Smooth muscle cell (in vitro differentiated cells): ENCODE measurements at regions not wholly inside any gene's neighbourhood (a gene's known extent, or its start where the extent isn't known, plus 50 kb on each side); places are given as distances from the start of the nearest gene placed in this dataset.

Experiments
- DNase-seq: peaks from one replicate; lab custom pipeline; 2025; ENCODE audit not compliant: unreplicated experiment; lab: John Stamatoyannopoulos, UW
- H2AFZ ChIP-seq: fragments of 200-600 bp; sonication (generic); 2 replicates; pipeline ENCODE4 v1.6.0; 2016; ENCODE audit warnings: antibody characterized with exemption, low read depth, mild to moderate bottlenecking
- H3F3A ChIP-seq: fragments of 200-600 bp; sonication (generic); 2 replicates; pipeline ENCODE4 v1.6.0; 2017; ENCODE audit warnings: antibody characterized with exemption, low read depth
- H3K27ac ChIP-seq: fragments of 200-600 bp; sonication (generic); 2 replicates; pipeline ENCODE4 v1.5.1; 2016; ENCODE audit warnings: low read depth, mild to moderate bottlenecking
- H3K27me3 ChIP-seq: fragments of 200-600 bp; sonication (generic); 2 replicates; pipeline ENCODE4 v1.6.1; 2016; ENCODE audit warnings: low read depth, mild to moderate bottlenecking
- H3K36me3 ChIP-seq: fragments of 200-600 bp; sonication (generic); 2 replicates; pipeline ENCODE4 v1.5.1; 2016; ENCODE audit warnings: low read depth
- H3K4me1 ChIP-seq: fragments of 200-600 bp; sonication (generic); 2 replicates; pipeline ENCODE4 v1.5.1; 2016; ENCODE audit warnings: low read depth
- H3K4me2 ChIP-seq: fragments of 200-600 bp; sonication (generic); 2 replicates; pipeline ENCODE4 v1.6.0; 2016; ENCODE audit warnings: mild to moderate bottlenecking
- H3K4me3 ChIP-seq: fragments of 200-600 bp; sonication (generic); 2 replicates; pipeline ENCODE4 v1.5.1; 2016; ENCODE audit warnings: mild to moderate bottlenecking
- H3K79me2 ChIP-seq: fragments of 200-600 bp; sonication (generic); 2 replicates; pipeline ENCODE4 v1.6.0; 2016; ENCODE audit warnings: low read depth, mild to moderate bottlenecking
- H3K9ac ChIP-seq: fragments of 200-600 bp; sonication (generic); 2 replicates; pipeline ENCODE4 v1.6.0; 2016; ENCODE audit warnings: low read depth
- H3K9me3 ChIP-seq: fragments of 200-600 bp; sonication (generic); replicated peaks from 2 replicates; pipeline ENCODE4 v1.5.1; 2016; ENCODE audit warnings: low read depth
- H4K20me1 ChIP-seq: fragments of 200-600 bp; sonication (generic); 2 replicates; pipeline ENCODE4 v1.6.0; 2016; ENCODE audit warnings: low read depth
- CTCF ChIP-seq: fragments of 200-600 bp; sonication (generic); IDR thresholded peaks from 2 replicates; pipeline ENCODE4 v1.5.1; 2017; ENCODE audit warnings: borderline replicate concordance, mild to moderate bottlenecking, antibody characterized with exemption; ENCODE audit not compliant: insufficient read depth, poor library complexity, severe bottlenecking
- WGBS: methylation state at CpG from one replicate; pipeline ENCODE4 v1.1.7; 2016; ENCODE audit warnings: low lambda C conversion rate; 5-methylcytosine and 5-hydroxymethylcytosine counted together

GRCh38 chr13:88294368-88294767 is 623.2 kb downstream of the SLITRK5 start:
- no peaks in the 10 kb centered on the region for H3K79me2 ChIP-seq
- no peak overlapping the region for H3K27ac ChIP-seq
- no peak overlapping the region for H3K4me2 ChIP-seq
- DNase-seq, result no peak
- H3K4me1 ChIP-seq, result no peaks in the 10 kb centered on the region
- no peak overlapping the region for H3K4me3 ChIP-seq
- TF ChIP-seq CTCF, result no peak
- H3K27me3 ChIP-seq, result no peaks in the 10 kb centered on the region
- H4K20me1 ChIP-seq, result no peaks in the 10 kb centered on the region
- H3F3A ChIP-seq, result no peaks in the 10 kb centered on the region
- no peaks in the 10 kb centered on the region for H3K9me3 ChIP-seq
- H3K36me3 ChIP-seq, result no peaks in the 10 kb centered on the region
- no peak overlapping the region for H2AFZ ChIP-seq
- no peak overlapping the region for H3K9ac ChIP-seq
- 89% methylated on average over 4 of the region's 4 CpGs for WGBS

- no peak for DNase-seq
- no peaks in the 10 kb centered on the region for H3K36me3 ChIP-seq
- no peaks in the 10 kb centered on the region for H4K20me1 ChIP-seq
- no peak overlapping the region for H2AFZ ChIP-seq
- no peak overlapping the region for H3K27ac ChIP-seq
- no peak overlapping the region for H3K9ac ChIP-seq
- no peak for TF ChIP-seq CTCF
- H3F3A ChIP-seq, result no peaks in the 10 kb centered on the region
- H3K9me3 ChIP-seq, result no peaks in the 10 kb centered on the region
- no peak overlapping the region for H3K4me3 ChIP-seq
- no peaks in the 10 kb centered on the region for H3K79me2 ChIP-seq
- H3K4me1 ChIP-seq, result no peaks in the 10 kb centered on the region
- H3K27me3 ChIP-seq, result no peaks in the 10 kb centered on the region
- H3K4me2 ChIP-seq, result no peak overlapping the region
- WGBS, result 81% methylated on average over 3 of the region's 3 CpGs
These were observed 632.0 kb downstream of the SLITRK5 start for GRCh38 chr13:88303157-88303556.

- Histone ChIP-seq H3K4me1 (no peaks in the 10 kb centered on the region), H3K79me2 (no peaks in the 10 kb centered on the region), H3K36me3 (no peaks in the 10 kb centered on the region), H3K4me2 (no peak overlapping the region), H3K9me3 (no peaks in the 10 kb centered on the region), H3K27me3 (no peaks in the 10 kb centered on the region), H3K4me3 (no peak overlapping the region), H2AFZ (no peak overlapping the region), H3K9ac (no peak overlapping the region), H3K27ac (no peak overlapping the region), H3F3A (no peaks in the 10 kb centered on the region), H4K20me1 (no peaks in the 10 kb centered on the region)
- DNase-seq, result no peak
- no peak for TF ChIP-seq CTCF
- 89% methylated on average over 4 of the region's 4 CpGs for whole genome bisulfite sequencing
These were observed 632.4 kb downstream of the SLITRK5 start for GRCh38 chr13:88303605-88304004.

GRCh38 chr13:88314496-88314895 is 643.3 kb downstream of the SLITRK5 start:
- Histone ChIP-seq H3F3A (no peaks in the 10 kb centered on the region), H3K9me3 (no peaks in the 10 kb centered on the region), H2AFZ (no peak overlapping the region), H4K20me1 (no peaks in the 10 kb centered on the region), H3K9ac (no peak overlapping the region), H3K4me2 (no peak overlapping the region), H3K27me3 (no peaks in the 10 kb centered on the region), H3K4me1 (no peaks in the 10 kb centered on the region), H3K4me3 (no peak overlapping the region), H3K36me3 (no peaks in the 10 kb centered on the region), H3K79me2 (no peaks in the 10 kb centered on the region), H3K27ac (no peak overlapping the region)
- TF ChIP-seq CTCF, result no peak
- no peak for DNase-seq
- WGBS, result 91% methylated on average over 1 of the region's 1 CpG
